HG03103 (cell line): ENCODE measurements at regions not wholly inside any gene's neighbourhood (a gene's known extent, or its start where the extent isn't known, plus 50 kb on each side); places are given as distances from the start of the nearest gene placed in this dataset.
"Not testable (repeated sequence)": the region's sequence is repeated elsewhere in the genome, so short reads cannot be mapped to it uniquely, and the experiment has no call there.

Experiments used
- ATAC-seq: cut with Tn5 transposase; IDR thresholded peaks from one replicate; pipeline ENCODE4 v1.9.1; 2021; ENCODE audit warnings: low read depth; ENCODE audit not compliant: unreplicated experiment

GRCh38 chr2:87452193-87452592 lies 295.7 kb upstream of the PLGLB2 start:
- ATAC-seq: not testable (repeated sequence)

GRCh38 chr2:87452861-87453260 lies 295.0 kb upstream of the PLGLB2 start:
- ATAC-seq: not testable (repeated sequence)

GRCh38 chr2:87453965-87454364 lies 293.9 kb upstream of the PLGLB2 start:
- ATAC-seq: not testable (repeated sequence)

GRCh38 chr2:87454421-87454820 lies 293.5 kb upstream of the PLGLB2 start:
- ATAC-seq: not testable (repeated sequence)

GRCh38 chr2:87455209-87455853 lies 292.6 kb upstream of the PLGLB2 start:
- ATAC-seq: peak; percentile 36

- peak; percentile 13 for ATAC-seq
These were observed 292.0 kb upstream of the PLGLB2 start for GRCh38 chr2:87455854-87456249.

- ATAC-seq: peak; percentile 70
These were observed 291.3 kb upstream of the PLGLB2 start for GRCh38 chr2:87456477-87457128.

- ATAC-seq: not testable (repeated sequence)
These were observed 290.8 kb upstream of the PLGLB2 start for GRCh38 chr2:87457129-87457499.

GRCh38 chr2:87458938-87459337 lies 288.9 kb upstream of the PLGLB2 start:
- ATAC-seq: not testable (repeated sequence)

- not testable (repeated sequence) for ATAC-seq
These were observed 287.8 kb upstream of the PLGLB2 start for GRCh38 chr2:87460104-87460503.

GRCh38 chr2:87460662-87461061 lies 287.2 kb upstream of the PLGLB2 start:
- not testable (repeated sequence) for ATAC-seq

GRCh38 chr2:87461671-87462070 lies 286.2 kb upstream of the PLGLB2 start:
- not testable (repeated sequence) for ATAC-seq

GRCh38 chr2:87464219-87464618 lies 283.7 kb upstream of the PLGLB2 start:
- not testable (repeated sequence) for ATAC-seq

GRCh38 chr2:87465730-87466129 lies 282.2 kb upstream of the PLGLB2 start:
- ATAC-seq: not testable (repeated sequence)

- ATAC-seq: peak; percentile 49
These were observed 281.2 kb upstream of the PLGLB2 start for GRCh38 chr2:87466591-87467120.

- ATAC-seq: not testable (repeated sequence)
These were observed 279.4 kb upstream of the PLGLB2 start for GRCh38 chr2:87468429-87468981.

- ATAC-seq: peak; percentile 32
These were observed 278.4 kb upstream of the PLGLB2 start for GRCh38 chr2:87469180-87470151.

GRCh38 chr2:87470381-87471380 lies 277.2 kb upstream of the PLGLB2 start:
- ATAC-seq: peak; percentile 29

- ATAC-seq: not testable (repeated sequence)
These were observed 276.4 kb upstream of the PLGLB2 start for GRCh38 chr2:87471478-87471877.
